Upper lobe of left lung (tissue), 4 donors: ENCODE measurements at regions not wholly inside any gene's neighbourhood (a gene's known extent, or its start where the extent isn't known, plus 50 kb on each side); places are given as distances from the start of the nearest gene placed in this dataset.

Experiments used
- POLR2A ChIP-seq, 4 donors: fragments of 450-650 bp; IDR thresholded peaks; one replicate each; pipeline ENCODE4 v1.5.1; 2016 to 2017; ENCODE audit warnings: antibody characterized with exemption in 4 of 4, mild to moderate bottlenecking in 2 of 4
- TF ChIP-seq, protein P1 (sequence below), 6 experiments: fragments of 450-650 bp in 4 of 6; fragments of 200-600 bp in 2 of 6; sonication (generic) in 2 of 6; IDR thresholded peaks; one replicate each; pipeline ENCODE4 v1.5.1; 2016 to 2019; ENCODE audit warnings: antibody characterized with exemption in 6 of 6

DNA sequence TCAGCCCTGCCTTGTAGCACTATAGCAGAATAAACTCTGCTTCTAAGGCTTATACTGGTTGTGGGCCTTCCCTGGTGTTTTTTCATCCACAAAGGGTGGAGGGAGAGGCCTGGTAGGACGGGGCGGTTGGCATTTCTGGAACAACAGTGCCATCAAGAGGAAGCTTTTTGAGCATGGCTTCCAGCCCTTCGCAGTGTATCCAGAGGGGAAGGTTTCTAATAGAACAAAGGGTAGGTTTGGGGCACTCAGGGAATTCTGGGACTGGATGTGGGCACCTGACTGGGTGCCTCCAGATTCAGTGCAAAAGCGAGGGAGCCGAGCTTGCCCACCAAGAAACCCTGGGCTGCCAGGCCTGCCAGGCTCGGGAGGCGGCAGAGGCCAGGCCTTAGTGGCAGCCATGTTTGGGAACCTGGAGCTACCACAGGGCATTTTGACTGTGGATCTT lies 229.6 kb upstream of the AGTR2 start:
- TF ChIP-seq, protein P1, sequence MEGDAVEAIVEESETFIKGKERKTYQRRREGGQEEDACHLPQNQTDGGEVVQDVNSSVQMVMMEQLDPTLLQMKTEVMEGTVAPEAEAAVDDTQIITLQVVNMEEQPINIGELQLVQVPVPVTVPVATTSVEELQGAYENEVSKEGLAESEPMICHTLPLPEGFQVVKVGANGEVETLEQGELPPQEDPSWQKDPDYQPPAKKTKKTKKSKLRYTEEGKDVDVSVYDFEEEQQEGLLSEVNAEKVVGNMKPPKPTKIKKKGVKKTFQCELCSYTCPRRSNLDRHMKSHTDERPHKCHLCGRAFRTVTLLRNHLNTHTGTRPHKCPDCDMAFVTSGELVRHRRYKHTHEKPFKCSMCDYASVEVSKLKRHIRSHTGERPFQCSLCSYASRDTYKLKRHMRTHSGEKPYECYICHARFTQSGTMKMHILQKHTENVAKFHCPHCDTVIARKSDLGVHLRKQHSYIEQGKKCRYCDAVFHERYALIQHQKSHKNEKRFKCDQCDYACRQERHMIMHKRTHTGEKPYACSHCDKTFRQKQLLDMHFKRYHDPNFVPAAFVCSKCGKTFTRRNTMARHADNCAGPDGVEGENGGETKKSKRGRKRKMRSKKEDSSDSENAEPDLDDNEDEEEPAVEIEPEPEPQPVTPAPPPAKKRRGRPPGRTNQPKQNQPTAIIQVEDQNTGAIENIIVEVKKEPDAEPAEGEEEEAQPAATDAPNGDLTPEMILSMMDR (IDR thresholded peaks at IDR 0.05) = peak in 3 of 6 experiments; percentile 24 to 58 (median 50)
- TF ChIP-seq POLR2A (IDR thresholded peaks at IDR 0.05) = no peak
